ENCODE measurements at regions not wholly inside any gene's neighbourhood (a gene's known extent, or its start where the extent isn't known, plus 50 kb on each side); places are given as distances from the start of the nearest gene placed in this dataset.

GRCh38 chr7:13724191-13724976 lies 265.1 kb downstream of the ETV1 start:
- TF ChIP-seq CTCF (IDR thresholded peaks at IDR 0.05), result no peak
- TF ChIP-seq POLR2AphosphoS5 (IDR thresholded peaks at IDR 0.05), result no peak
- no peak for TF ChIP-seq POLR2A (IDR thresholded peaks at IDR 0.05)

Data from stomach (tissue), 4 donors.